Amniotic epithelial cell (primary cell): ENCODE measurements at regions not wholly inside any gene's neighbourhood (a gene's known extent, or its start where the extent isn't known, plus 50 kb on each side); places are given as distances from the start of the nearest gene placed in this dataset.
"Not testable (repeated sequence)": the region's sequence is repeated elsewhere in the genome, so short reads cannot be mapped to it uniquely, and the experiment has no call there.

Experiments used
- DNase-seq: peaks from one replicate; pipeline ENCODE4 v3.0.0-alpha.2; 2010; ENCODE audit warnings: low read depth

- DNase-seq, result peak; percentile 100
Observed at GRCh38 chr4:158051401-158052235, 121.2 kb downstream of the GASK1B start.

DNA sequence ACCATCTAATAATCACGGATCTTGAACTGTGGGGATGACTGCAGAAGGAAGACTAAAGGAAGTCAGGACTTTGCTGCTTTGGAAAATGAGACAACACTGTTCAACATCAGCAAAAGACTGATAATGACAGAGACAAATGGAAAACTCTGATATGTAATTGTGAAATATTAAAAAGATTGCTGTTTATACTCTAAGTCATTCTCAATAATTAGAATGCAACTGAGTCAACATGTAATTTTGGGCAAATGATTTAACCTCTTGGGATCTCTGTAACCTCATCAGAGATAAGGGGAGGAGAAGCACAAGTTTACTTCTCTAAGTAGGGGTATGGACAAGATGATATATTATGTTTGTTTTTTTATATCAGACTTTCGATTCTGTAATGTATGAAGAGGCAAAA lies 121.9 kb downstream of the GASK1B start:
- DNase-seq, result peak; percentile 96

DNA sequence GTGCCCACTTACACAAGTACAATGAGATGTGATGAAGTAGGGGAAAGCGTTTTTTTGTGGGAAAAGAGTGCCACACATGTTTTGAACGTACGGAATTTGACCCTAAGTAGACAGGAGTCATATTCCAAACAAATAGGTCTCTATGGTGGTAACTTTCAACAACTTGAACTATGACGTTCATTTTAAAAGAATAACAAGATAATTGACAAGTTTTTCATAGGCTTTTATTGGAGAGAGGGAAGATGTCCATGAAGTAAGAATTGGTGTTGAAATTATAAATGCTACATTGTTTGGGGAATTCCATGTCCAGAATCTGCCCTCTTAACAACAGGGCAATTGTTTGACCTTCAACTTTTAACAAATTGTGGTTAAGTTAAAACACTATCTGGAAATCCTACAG lies 126.5 kb downstream of the GASK1B start:
- no peak for DNase-seq

DNA sequence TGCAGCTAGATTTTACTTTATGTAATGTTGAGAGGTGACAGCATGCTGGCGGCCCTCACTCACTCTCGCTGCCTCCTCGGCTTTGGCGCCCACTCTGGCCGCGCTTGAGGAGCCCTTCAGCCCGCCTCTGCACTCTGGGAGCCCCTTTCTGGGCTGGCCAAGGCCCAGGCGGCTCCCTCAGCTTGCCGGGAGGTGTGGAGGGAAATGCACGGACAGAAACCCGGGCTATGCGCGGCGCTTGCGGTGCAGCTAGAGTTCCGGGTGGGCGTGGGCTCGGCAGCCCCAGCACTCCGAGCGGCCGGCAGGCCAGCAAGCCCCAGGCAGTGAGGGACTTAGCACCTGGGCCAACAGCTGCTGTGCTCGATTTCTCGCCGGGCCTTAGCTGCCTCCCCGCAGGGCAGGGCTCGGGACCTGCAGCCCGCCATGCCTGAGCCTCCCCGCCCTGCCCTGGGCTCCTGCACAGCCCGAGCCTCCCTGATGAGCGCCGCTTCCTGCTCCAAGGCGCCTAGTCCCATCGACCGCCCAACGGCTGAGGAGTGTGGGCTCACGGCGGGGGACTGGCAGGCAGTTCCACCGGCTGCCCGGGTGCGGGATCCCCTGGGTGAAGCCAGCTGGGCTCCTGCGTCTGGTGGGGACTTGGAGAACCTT lies 128.7 kb downstream of the GASK1B start:
- no peak for DNase-seq

DNA sequence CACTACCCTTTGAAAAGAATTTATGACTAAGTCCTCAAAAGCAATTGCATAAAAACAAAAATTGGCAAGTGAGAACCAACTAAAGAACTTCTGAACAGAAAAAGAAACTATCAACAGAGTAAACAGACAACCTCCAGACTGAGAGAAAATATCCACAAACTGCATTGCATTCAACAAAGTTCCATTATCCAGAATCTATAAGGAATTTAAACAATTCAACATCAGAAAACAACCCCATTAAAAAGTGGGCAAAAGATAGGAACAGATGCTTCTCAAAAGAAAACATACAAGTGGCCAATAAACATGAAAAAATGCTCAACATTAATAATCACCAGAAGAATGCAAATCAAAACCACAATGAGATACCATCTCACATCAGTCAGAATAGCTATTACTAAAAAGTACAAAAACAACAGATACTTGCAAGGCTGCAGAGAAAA lies 130.2 kb downstream of the GASK1B start:
- DNase-seq, result peak; percentile 87

- no peak for DNase-seq
Observed at GRCh38 chr4:158038718-158039117, 134.1 kb downstream of the GASK1B start.

GRCh38 chr4:158036998-158037397 lies 135.8 kb downstream of the GASK1B start:
- DNase-seq, result no peak

GRCh38 chr4:158035662-158036195 lies 137.1 kb downstream of the GASK1B start:
- no peak for DNase-seq

DNA sequence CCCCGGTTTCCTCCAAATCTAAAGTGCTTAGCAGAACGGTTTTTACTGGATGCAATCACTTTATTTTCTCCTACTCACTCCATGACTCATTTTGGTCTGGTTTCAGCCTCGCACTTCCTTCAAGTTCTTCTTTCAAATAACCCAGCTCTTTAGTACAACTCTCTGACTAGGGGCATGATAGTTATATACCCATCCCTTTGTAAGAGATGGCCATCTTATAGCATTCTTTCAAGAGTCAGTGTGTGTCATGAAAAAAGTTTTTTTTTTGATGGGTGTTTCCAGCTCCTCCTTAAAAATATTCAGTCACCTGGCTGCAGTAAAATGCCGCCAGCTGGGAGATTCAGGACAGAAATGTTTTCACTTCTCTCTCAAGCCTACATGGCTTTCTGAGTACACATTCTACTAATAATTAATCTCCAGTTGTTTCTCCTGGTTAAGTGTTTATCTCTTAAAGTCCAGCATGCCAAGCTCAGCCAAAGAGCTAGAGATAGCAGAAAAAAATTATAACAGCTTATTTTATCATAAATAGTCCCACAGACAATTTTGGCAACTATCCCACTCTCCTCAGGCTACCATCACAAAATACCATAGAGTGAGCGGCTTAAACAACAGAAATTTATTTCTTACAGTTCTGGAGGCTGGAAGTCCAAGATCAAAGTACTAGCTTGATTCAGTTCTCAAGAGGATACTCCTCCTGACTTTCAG lies 139.3 kb downstream of the GASK1B start:
- peak; percentile 85 for DNase-seq

GRCh38 chr4:158032733-158033415 lies 140.0 kb downstream of the GASK1B start:
- no peak for DNase-seq

DNA sequence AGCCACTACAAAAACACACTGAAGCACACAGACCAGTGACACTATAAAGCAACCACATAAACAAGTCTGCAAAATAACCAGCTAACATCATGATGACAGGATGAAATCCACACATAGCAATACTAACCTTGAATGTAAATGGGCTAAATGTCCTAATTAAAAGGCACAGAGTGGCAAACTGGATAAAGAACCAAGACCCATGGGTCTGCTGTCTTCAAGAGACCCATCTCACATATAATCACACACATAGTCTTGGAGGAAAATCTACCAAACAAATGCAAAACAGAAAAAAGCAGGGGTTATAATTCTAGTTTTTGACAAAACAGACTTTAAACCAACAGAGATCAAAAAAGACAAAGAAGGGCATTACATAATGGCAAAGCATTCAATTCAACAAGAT lies 144.4 kb downstream of the GASK1B start:
- not testable (repeated sequence) for DNase-seq

- DNase-seq, result no peak
Observed at GRCh38 chr4:158025131-158025530, 147.7 kb downstream of the GASK1B start.

DNA sequence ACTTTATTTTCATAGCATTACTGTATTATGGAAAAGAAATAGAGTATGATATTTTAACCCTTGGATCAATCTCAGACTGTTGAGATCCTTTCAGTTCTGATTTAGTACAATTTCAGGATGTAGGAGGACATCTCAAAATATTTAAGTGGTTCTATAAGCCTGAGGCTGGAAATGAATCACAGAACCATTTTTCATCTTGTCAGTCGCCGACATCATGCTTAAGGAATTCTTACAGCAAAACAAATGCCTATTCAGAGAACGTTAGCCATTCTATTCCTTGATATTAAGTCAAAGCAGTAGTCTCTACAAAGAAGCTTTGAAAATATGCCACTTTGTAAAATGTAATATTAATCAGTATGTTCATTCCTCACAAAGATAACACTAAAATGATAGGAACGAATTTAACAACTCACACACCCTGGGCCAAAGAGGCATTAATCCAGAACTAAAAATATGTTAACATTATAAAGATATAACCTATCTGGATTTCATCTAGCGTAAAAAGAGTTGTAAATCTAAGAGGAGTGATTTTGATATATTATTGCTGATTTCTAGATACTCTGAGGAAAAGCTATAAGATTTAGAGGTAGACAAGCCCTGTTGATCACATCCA lies 152.0 kb downstream of the GASK1B start:
- peak; percentile 96 for DNase-seq

- peak; percentile 84 for DNase-seq
Observed at GRCh38 chr4:158020176-158020575, 152.6 kb downstream of the GASK1B start.

DNA sequence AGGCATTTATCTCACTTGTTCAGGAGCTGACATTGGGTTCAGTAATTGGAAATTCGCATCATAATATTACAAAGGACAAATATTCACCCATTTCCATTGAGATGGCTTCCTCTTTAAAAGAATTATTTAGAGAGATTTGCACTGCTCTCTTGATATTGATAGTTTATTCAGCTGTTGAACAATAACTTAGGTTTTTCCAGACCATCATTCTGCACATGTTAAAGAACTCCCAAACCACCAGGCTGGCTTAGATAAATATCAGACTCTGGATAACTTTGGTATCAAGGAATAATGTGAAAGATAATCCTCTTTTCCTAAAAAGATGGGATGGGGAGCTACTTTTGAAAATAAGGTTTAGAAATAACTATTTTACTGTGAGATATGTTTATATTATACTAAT lies 154.0 kb downstream of the GASK1B start:
- DNase-seq, result no peak

DNA sequence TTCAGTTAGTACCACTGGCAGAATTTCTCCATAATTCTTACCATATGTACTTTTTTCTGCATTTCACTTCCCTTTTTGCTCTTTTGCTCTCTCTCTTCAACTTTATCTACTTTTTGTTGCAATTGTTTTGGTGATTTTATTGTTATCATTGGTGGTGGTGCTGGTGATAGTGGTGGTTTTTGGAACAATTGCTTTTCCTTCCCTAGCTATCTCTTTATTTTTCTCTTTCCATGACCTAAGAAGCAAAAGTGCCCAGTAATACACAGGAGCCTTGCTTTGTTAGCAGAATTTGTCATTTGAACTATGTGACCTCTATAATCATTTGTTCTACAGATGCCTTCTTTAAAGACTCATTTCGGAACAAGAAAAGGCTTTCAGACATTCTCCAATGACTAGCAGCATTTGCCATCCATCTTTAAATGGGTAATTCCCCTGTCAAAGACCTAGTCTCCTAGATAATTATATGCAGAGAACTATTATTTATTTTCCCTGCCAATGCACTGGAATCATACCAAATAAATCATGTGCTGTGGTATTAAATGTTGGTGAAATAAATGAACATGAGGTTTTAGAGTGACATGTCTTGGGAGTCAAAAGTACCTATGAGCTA lies 154.5 kb downstream of the GASK1B start:
- peak; percentile 41 for DNase-seq

DNA sequence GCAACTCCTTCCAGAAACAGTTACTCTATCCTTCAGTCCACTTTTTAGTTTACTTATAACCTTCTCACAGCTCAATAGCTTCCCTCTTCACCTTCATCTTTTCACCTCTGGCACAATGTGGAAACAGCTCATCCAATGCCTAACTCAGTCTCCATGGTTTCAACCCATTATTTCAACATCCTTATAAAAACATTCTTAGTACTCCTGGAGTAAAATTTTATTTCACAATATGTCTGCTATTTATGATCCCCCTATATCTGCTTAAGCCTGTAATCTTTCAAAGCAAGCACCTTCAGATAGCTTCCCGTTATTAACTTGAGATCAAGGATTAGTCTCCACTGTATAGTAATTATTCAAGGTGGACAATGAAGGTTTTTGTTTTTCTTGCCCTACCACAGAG lies 156.3 kb downstream of the GASK1B start:
- peak; percentile 95 for DNase-seq

- peak; percentile 83 for DNase-seq
Observed at GRCh38 chr4:158015241-158015640, 157.6 kb downstream of the GASK1B start.

DNA sequence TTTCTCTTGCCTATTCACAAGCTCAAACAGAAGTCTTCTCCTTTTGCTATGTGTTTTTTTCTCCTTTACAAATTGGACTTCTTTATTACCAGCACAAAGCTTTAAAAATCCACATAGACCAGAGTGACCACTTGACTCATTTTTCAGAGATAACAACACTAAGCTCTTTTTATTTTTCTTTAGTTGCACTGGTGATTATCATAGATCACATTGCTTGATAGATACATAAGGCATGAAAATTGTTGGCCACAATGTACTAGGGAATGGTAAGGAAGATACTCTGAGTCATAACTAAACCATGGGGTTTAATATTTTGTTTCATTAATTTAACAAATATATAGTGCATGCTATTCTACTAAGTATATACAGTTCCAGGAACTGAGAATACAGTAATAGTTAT lies 159.0 kb downstream of the GASK1B start:
- DNase-seq, result peak; percentile 91

DNA sequence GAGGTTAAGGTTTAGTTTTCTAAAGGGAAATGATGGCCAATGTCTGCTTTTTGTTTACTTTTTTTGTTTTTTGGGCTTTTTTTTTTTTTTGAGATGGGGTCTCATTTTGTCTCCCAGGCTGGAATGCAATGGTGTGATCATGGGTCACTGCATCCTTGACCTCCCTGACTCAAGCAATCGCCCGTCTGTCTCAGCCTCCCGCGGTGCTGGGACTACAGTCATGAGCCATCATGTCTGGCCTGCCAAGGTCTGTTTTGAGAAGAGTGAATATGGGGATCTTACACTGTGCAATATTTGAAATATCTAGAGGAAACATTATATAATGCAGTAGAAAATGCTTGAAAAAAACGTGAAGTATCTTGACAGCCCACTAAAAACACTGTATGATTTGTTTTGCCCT lies 162.5 kb downstream of the GASK1B start:
- no peak for DNase-seq

DNA sequence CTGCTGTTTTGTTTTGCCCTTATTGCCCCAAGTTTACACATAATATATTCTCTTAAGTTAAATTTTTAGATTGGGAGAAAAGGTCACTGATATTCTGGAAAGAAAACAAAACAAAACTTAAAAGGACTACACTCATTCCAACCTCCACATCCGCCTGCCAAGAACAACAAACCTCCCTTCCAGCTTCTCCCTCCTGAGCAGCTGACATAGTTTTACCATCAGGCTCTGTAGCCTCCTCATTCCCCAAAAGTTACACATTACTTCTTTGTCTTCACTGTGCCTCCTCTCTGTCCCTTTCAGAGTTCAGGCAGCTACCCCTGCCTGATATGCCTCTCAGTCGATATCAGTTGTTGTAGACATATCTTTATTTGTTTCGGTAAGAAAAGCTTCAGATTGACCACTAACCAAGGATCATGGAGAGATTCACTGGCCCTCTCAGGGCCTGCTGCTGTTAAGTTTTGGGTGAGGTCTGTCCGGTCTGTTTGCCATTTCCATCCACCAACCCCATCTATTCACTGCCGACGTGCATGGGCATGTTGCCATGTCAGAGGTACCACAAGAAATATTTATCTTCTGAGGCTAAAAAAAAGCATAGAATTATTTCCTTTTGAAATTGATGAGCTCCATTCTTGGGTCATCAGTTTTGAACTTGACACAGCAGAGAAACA lies 164.1 kb downstream of the GASK1B start:
- no peak for DNase-seq
